Stimulated activated naive CD8-positive, alpha-beta T cell treated with anti-CD3 and anti-CD28 coated beads, Interleukin-15, amount 100 ng/mL, for 72 hours (primary cell): ENCODE measurements at regions not wholly inside any gene's neighbourhood (a gene's known extent, or its start where the extent isn't known, plus 50 kb on each side); places are given as distances from the start of the nearest gene placed in this dataset.
"Not testable (repeated sequence)": the region's sequence is repeated elsewhere in the genome, so short reads cannot be mapped to it uniquely, and the experiment has no call there.

ENCODE experiments used
- ATAC-seq: fragments of 150-1000 bp; cut with Tn5 transposase; 2 replicates; pipeline ENCODE4 v1.10.0; 2021; ENCODE audit warnings: mild to moderate bottlenecking, moderate library complexity
- DNase-seq, 2 donors: peaks; one replicate each; pipeline ENCODE4 v3.0.0; 2021 to 2022
- H3K27ac Mint-ChIP-seq, 2 donors: one replicate each; pipeline ENCODE4 v1.8.0; 2022; ENCODE audit warnings: mild to moderate bottlenecking in 2 of 2, mixed read lengths in 2 of 2, moderate library complexity in 2 of 2
- H3K27me3 Mint-ChIP-seq: one replicate; pipeline ENCODE4 v1.8.0; 2022; ENCODE audit warnings: mixed read lengths
- H3K4me1 Mint-ChIP-seq: one replicate; pipeline ENCODE4 v1.8.0; 2022; ENCODE audit warnings: mild to moderate bottlenecking, mixed read lengths
- H3K4me3 Mint-ChIP-seq, 2 donors: one replicate each; pipeline ENCODE4 v1.8.0; 2022; ENCODE audit warnings: mild to moderate bottlenecking in 2 of 2, mixed read lengths in 2 of 2, moderate library complexity in 1 of 2
- H3K9me3 Mint-ChIP-seq, 2 donors: one replicate each; pipeline ENCODE4 v1.8.0; 2022; ENCODE audit warnings: mixed read lengths in 2 of 2

GRCh38 chr21:17370263-17370662 lies 142.6 kb upstream of the CXADR start:
- no peak overlapping the region for H3K27ac Mint-ChIP-seq
- no peak for ATAC-seq
- H3K4me3 Mint-ChIP-seq = no peak overlapping the region
- peaks cover 15% of the 10 kb centered on the region for H3K27me3 Mint-ChIP-seq
- H3K9me3 Mint-ChIP-seq = peaks cover 0 to 1% of the 10 kb centered on the region in 2 donors
- DNase-seq = no peak
- no peaks in the 10 kb centered on the region for H3K4me1 Mint-ChIP-seq

- no peak overlapping the region for H3K4me3 Mint-ChIP-seq
- ATAC-seq (no peak), DNase-seq (no peak)
- peaks cover 15% of the 10 kb centered on the region for H3K27me3 Mint-ChIP-seq
- no peak overlapping the region for H3K27ac Mint-ChIP-seq
- no peaks in the 10 kb centered on the region for H3K9me3 Mint-ChIP-seq
- H3K4me1 Mint-ChIP-seq = no peaks in the 10 kb centered on the region
Observed at GRCh38 chr21:17370916-17371315, 141.9 kb upstream of the CXADR start.

- no peak for ATAC-seq
Observed at GRCh38 chr21:17371450-17371849, 141.4 kb upstream of the CXADR start.

GRCh38 chr21:17372200-17372599 lies 140.6 kb upstream of the CXADR start:
- Mint-ChIP-seq H3K4me3 (no peak overlapping the region), H3K27me3 (peaks cover 15% of the 10 kb centered on the region), H3K27ac (no peak overlapping the region), H3K4me1 (no peaks in the 10 kb centered on the region), H3K9me3 (no peaks in the 10 kb centered on the region)
- ATAC-seq = no peak
- no peak for DNase-seq

More at GRCh38 chr21:17371450-17371849, 141.4 kb upstream of the CXADR start:
- Mint-ChIP-seq H3K27ac (no peak overlapping the region), H3K4me1 (no peaks in the 10 kb centered on the region), H3K4me3 (no peak overlapping the region), H3K9me3 (no peaks in the 10 kb centered on the region), H3K27me3 (peaks cover 15% of the 10 kb centered on the region)
- DNase-seq = no peak

GRCh38 chr21:17386498-17386897 lies 126.3 kb upstream of the CXADR start:
- no peak overlapping the region for H3K27ac Mint-ChIP-seq
- H3K27me3 Mint-ChIP-seq = no peaks in the 10 kb centered on the region
- H3K4me3 Mint-ChIP-seq = no peak overlapping the region
- H3K9me3 Mint-ChIP-seq = no peaks in the 10 kb centered on the region
- ATAC-seq = no peak
- DNase-seq = no peak
- H3K4me1 Mint-ChIP-seq = no peaks in the 10 kb centered on the region

GRCh38 chr21:17387030-17387617 lies 125.7 kb upstream of the CXADR start:
- H3K27ac Mint-ChIP-seq = no peak overlapping the region
- no peaks in the 10 kb centered on the region for H3K4me1 Mint-ChIP-seq
- no peaks in the 10 kb centered on the region for H3K27me3 Mint-ChIP-seq
- H3K9me3 Mint-ChIP-seq = no peaks in the 10 kb centered on the region
- no peak overlapping the region for H3K4me3 Mint-ChIP-seq
- DNase-seq (peak; percentile 23 to 26), ATAC-seq (peak; percentile 55)

- Mint-ChIP-seq H3K27me3 (no peaks in the 10 kb centered on the region), H3K4me3 (no peak overlapping the region), H3K4me1 (no peaks in the 10 kb centered on the region), H3K27ac (no peak overlapping the region), H3K9me3 (no peaks in the 10 kb centered on the region)
- DNase-seq = no peak
- no peak for ATAC-seq
Observed at GRCh38 chr21:17388226-17388625, 124.6 kb upstream of the CXADR start.

GRCh38 chr21:17389311-17389710 lies 123.5 kb upstream of the CXADR start:
- H3K4me1 Mint-ChIP-seq = no peaks in the 10 kb centered on the region
- H3K4me3 Mint-ChIP-seq = no peak overlapping the region
- no peaks in the 10 kb centered on the region for H3K9me3 Mint-ChIP-seq
- DNase-seq (no peak), ATAC-seq (no peak)
- H3K27ac Mint-ChIP-seq = no peak overlapping the region
- H3K27me3 Mint-ChIP-seq = no peaks in the 10 kb centered on the region

- ATAC-seq (no peak), DNase-seq (no peak)
- Mint-ChIP-seq H3K27ac (no peak overlapping the region), H3K27me3 (no peaks in the 10 kb centered on the region), H3K4me3 (no peak overlapping the region), H3K4me1 (no peaks in the 10 kb centered on the region), H3K9me3 (no peaks in the 10 kb centered on the region)
Observed at GRCh38 chr21:17390569-17390968, 122.3 kb upstream of the CXADR start.

GRCh38 chr21:17391811-17392340 lies 121.0 kb upstream of the CXADR start:
- H3K27ac Mint-ChIP-seq = no peak overlapping the region
- H3K4me3 Mint-ChIP-seq = no peak overlapping the region
- no peak for DNase-seq
- no peaks in the 10 kb centered on the region for H3K4me1 Mint-ChIP-seq
- ATAC-seq = no peak
- peaks cover 9% of the 10 kb centered on the region for H3K27me3 Mint-ChIP-seq
- H3K9me3 Mint-ChIP-seq = no peaks in the 10 kb centered on the region

GRCh38 chr21:17393413-17393812 lies 119.4 kb upstream of the CXADR start:
- H3K9me3 Mint-ChIP-seq = no peaks in the 10 kb centered on the region
- ATAC-seq (no peak), DNase-seq (no peak)
- no peak overlapping the region for H3K4me3 Mint-ChIP-seq
- peaks cover 9% of the 10 kb centered on the region for H3K27me3 Mint-ChIP-seq
- no peak overlapping the region for H3K27ac Mint-ChIP-seq
- no peaks in the 10 kb centered on the region for H3K4me1 Mint-ChIP-seq

- DNase-seq (no peak), ATAC-seq (no peak)
- H3K4me1 Mint-ChIP-seq = no peaks in the 10 kb centered on the region
- H3K4me3 Mint-ChIP-seq = no peak overlapping the region
- peaks cover 9% of the 10 kb centered on the region for H3K27me3 Mint-ChIP-seq
- H3K27ac Mint-ChIP-seq = no peak overlapping the region
- H3K9me3 Mint-ChIP-seq = no peaks in the 10 kb centered on the region
Observed at GRCh38 chr21:17396948-17397347, 115.9 kb upstream of the CXADR start.

GRCh38 chr21:17397703-17398102 lies 115.1 kb upstream of the CXADR start:
- peaks cover 9% of the 10 kb centered on the region for H3K27me3 Mint-ChIP-seq
- H3K4me3 Mint-ChIP-seq = no peak overlapping the region
- H3K4me1 Mint-ChIP-seq = no peaks in the 10 kb centered on the region
- DNase-seq (no peak), ATAC-seq (no peak)
- no peaks in the 10 kb centered on the region for H3K9me3 Mint-ChIP-seq
- H3K27ac Mint-ChIP-seq = no peak overlapping the region

GRCh38 chr21:17398954-17399353 lies 113.9 kb upstream of the CXADR start:
- H3K4me1 Mint-ChIP-seq, DNase-seq, H3K27ac Mint-ChIP-seq, H3K9me3 Mint-ChIP-seq, ATAC-seq, H3K4me3 Mint-ChIP-seq: not testable (repeated sequence)
- H3K27me3 Mint-ChIP-seq = peaks cover 17% of the 10 kb centered on the region

- Mint-ChIP-seq H3K27ac (no peak overlapping the region), H3K27me3 (peaks cover 8% of the 10 kb centered on the region), H3K9me3 (peaks cover 0 to 13% of the 10 kb centered on the region in 2 donors), H3K4me3 (no peak overlapping the region), H3K4me1 (no peaks in the 10 kb centered on the region)
- no peak for ATAC-seq
- DNase-seq = no peak
Observed at GRCh38 chr21:17402937-17403336, 109.9 kb upstream of the CXADR start.

- H3K4me3 Mint-ChIP-seq = no peak overlapping the region
- no peak overlapping the region for H3K27ac Mint-ChIP-seq
- ATAC-seq (no peak), DNase-seq (no peak)
- H3K27me3 Mint-ChIP-seq = peaks cover 8% of the 10 kb centered on the region
- H3K9me3 Mint-ChIP-seq = peaks cover 0 to 13% of the 10 kb centered on the region in 2 donors
- no peaks in the 10 kb centered on the region for H3K4me1 Mint-ChIP-seq
Observed at GRCh38 chr21:17406202-17406601, 106.6 kb upstream of the CXADR start.

- no peak for DNase-seq
Observed at GRCh38 chr21:17414766-17415165, 98.1 kb upstream of the CXADR start.

More at GRCh38 chr21:17414766-17415165, 98.1 kb upstream of the CXADR start:
- no peaks in the 10 kb centered on the region for H3K27me3 Mint-ChIP-seq
- no peak for ATAC-seq
- H3K4me1 Mint-ChIP-seq = no peaks in the 10 kb centered on the region
- H3K9me3 Mint-ChIP-seq = no peaks in the 10 kb centered on the region
- H3K4me3 Mint-ChIP-seq = no peak overlapping the region
- H3K27ac Mint-ChIP-seq = no peak overlapping the region
